NB4 (cell line): ENCODE measurements at regions not wholly inside any gene's neighbourhood (a gene's known extent, or its start where the extent isn't known, plus 50 kb on each side); places are given as distances from the start of the nearest gene placed in this dataset.

Source experiments
- DNase-seq: peaks from one replicate; pipeline ENCODE4 v3.0.0; 2010; ENCODE audit warnings: low read depth
- H3K4me3 ChIP-seq: one replicate; pipeline ENCODE4 v1.5.1; 2011; ENCODE audit warnings: mild to moderate bottlenecking, low read depth, low read length, moderate library complexity
- CTCF ChIP-seq: IDR thresholded peaks from one replicate; pipeline ENCODE4 v1.5.1; 2012; ENCODE audit warnings: low read depth, low read length
- MAX ChIP-seq: IDR thresholded peaks from 2 replicates; pipeline ENCODE4 v1.6.1; 2011; ENCODE audit warnings: low read depth, low read length
- MYC ChIP-seq: IDR thresholded peaks from 2 replicates; pipeline ENCODE4 v1.6.1; 2011; ENCODE audit warnings: low read depth, low read length
- POLR2A ChIP-seq: IDR thresholded peaks from 2 replicates; pipeline ENCODE4 v1.6.1; 2011; ENCODE audit warnings: mild to moderate bottlenecking; ENCODE audit not compliant: insufficient read length; ENCODE audit errors: extremely low read depth

- no peak overlapping the region for H3K4me3 ChIP-seq
- DNase-seq = no peak
- no peak for TF ChIP-seq MYC
- TF ChIP-seq CTCF = no peak
- no peak for TF ChIP-seq MAX
- TF ChIP-seq POLR2A = no peak
Observed at GRCh38 chr2:223399357-223399957, 202.7 kb downstream of the SCG2 start.

- no peak for TF ChIP-seq CTCF
- no peak for TF ChIP-seq MAX
- no peak for TF ChIP-seq MYC
- TF ChIP-seq POLR2A = no peak
- no peak for DNase-seq
- no peak overlapping the region for H3K4me3 ChIP-seq
Observed at GRCh38 chr2:223404616-223405015, 197.5 kb downstream of the SCG2 start.

GRCh38 chr2:223414646-223415045 is 187.5 kb downstream of the SCG2 start:
- TF ChIP-seq POLR2A (no peak), MAX (no peak), MYC (no peak), CTCF (no peak)
- DNase-seq = no peak
- no peak overlapping the region for H3K4me3 ChIP-seq

- TF ChIP-seq POLR2A = no peak
- TF ChIP-seq CTCF = no peak
- no peak for TF ChIP-seq MYC
- TF ChIP-seq MAX = no peak
- H3K4me3 ChIP-seq = no peak overlapping the region
- DNase-seq = no peak
Observed at GRCh38 chr2:223415071-223415470, 187.1 kb downstream of the SCG2 start.

- H3K4me3 ChIP-seq = no peak overlapping the region
- no peak for DNase-seq
- TF ChIP-seq MAX (no peak), CTCF (no peak), MYC (no peak), POLR2A (no peak)
Observed at GRCh38 chr2:223416815-223417610, 185.1 kb downstream of the SCG2 start.
